IPS-18a (cell line): ENCODE measurements at regions not wholly inside any gene's neighbourhood (a gene's known extent, or its start where the extent isn't known, plus 50 kb on each side); places are given as distances from the start of the nearest gene placed in this dataset.

ENCODE experiments used
- H3K27ac ChIP-seq: one replicate; pipeline ENCODE4 v1.5.1; 2013; ENCODE audit warnings: low read length
- H3K27me3 ChIP-seq: one replicate; pipeline ENCODE4 v1.6.1; 2013; ENCODE audit warnings: mild to moderate bottlenecking, low read length; ENCODE audit not compliant: control insufficient read depth, insufficient read depth
- H3K36me3 ChIP-seq: one replicate; pipeline ENCODE4 v1.6.1; 2013; ENCODE audit warnings: low read depth, low read length; ENCODE audit not compliant: control insufficient read depth
- H3K4me1 ChIP-seq: one replicate; pipeline ENCODE4 v1.6.1; 2013; ENCODE audit warnings: low read depth, low read length; ENCODE audit not compliant: control insufficient read depth
- H3K4me3 ChIP-seq: one replicate; pipeline ENCODE4 v1.5.1; 2013; ENCODE audit warnings: low read length
- H3K9ac ChIP-seq: one replicate; pipeline ENCODE4 v1.6.1; 2013; ENCODE audit warnings: mild to moderate bottlenecking, low read length, moderate library complexity
- H3K9me3 ChIP-seq: one replicate; pipeline ENCODE4 v1.6.1; 2013; ENCODE audit warnings: low read depth, low read length; ENCODE audit not compliant: control insufficient read depth

DNA sequence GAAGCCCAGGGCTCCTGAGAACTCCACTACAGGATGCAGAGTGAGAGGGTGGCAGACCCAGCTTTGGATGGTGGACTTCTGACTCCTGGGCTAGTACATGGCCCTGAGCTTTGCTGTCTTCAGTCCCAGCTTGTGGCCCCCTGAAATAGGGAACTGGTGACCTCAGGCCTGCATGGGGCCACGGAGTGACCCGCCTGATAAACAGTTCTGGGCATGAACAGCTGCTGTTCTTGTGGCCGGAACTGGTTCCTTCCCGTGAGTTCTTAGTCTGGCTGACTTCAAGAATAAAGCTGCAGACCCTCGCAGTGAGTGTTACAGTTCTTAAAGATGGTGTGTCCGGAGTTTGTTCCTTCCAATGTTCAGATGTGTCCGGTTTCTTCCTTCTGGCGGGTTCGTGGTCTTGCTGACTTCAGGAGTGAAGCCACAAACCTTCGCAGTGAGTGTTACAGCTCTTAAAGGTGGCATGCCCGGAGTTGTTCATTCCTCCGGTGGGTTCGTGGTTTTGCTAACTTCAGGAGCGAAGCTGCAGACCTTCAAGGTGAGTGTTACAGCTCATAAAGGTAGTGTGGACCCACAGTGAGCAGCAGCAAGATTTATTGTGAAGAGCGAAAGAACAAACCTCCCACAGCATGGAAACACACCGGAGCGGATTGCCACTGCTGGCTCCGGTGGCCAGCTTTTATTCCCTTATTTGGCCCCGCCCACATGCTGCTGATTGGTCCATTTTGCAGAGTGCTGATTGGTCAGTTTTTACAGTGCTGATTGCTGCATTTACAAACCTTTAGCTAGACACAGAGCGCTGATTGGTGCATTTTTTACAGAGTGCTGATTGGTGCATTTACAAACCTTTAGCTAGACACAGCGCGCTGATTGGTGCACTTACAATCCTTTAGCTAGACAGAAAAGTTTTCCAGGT lies 268.0 kb downstream of the ZEB1 start:
- no peaks in the 10 kb centered on the region for H3K27me3 ChIP-seq
- no peak overlapping the region for H3K9ac ChIP-seq
- no peak overlapping the region for H3K27ac ChIP-seq
- no peaks in the 10 kb centered on the region for H3K9me3 ChIP-seq
- no peak overlapping the region for H3K4me3 ChIP-seq
- H3K4me1 ChIP-seq, result peaks cover 4% of the 10 kb centered on the region
- H3K36me3 ChIP-seq, result no peaks in the 10 kb centered on the region

DNA sequence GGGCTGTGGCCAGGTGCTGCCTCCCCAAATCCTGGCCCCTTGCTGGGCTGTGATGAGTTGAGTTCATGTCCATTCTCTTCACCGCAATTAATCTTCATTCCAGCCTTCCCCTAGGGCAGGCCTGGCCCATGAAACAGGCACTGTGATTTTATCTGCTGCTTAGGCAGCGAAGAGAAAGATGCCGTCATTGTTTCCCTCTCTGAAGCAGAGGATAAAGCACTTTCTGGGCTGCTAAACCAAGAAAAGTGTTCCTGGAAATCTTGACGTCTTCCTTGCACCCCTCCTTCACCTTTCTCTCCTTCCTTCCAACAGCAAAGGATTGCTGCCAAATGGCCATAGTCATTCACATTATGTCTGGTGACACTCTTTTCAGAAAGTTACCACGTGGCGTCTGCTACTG lies 265.9 kb downstream of the ZEB1 start:
- Histone ChIP-seq H3K9me3 (no peaks in the 10 kb centered on the region), H3K27me3 (no peaks in the 10 kb centered on the region), H3K4me3 (no peak overlapping the region), H3K4me1 (peaks cover 4% of the 10 kb centered on the region), H3K27ac (no peak overlapping the region), H3K9ac (no peak overlapping the region), H3K36me3 (no peaks in the 10 kb centered on the region)

DNA sequence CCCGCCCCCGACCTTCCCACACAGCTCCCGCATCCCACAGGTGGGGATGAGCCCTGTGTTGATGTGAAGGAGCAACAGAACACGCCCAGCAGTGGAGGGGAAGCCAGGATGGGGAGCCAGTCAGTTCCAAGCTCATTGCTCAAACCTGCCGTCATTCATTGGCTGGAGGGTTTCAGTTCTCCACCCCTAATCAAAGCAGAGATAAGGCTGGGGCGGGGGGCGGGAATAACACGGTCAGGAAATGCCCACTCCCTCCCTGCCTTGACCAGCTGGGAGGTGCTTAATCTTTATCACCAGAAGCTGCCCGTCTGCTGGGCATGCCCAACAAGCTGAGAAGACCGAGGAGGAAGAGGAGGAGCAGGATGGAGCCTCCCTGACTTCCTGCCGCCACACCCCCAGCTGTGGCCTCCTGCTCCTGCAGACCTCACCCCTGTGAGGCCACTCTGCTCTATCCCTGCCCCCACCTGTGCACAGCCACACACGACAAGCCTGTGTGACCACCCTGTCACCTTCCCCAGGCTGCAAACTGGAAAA lies 265.1 kb downstream of the ZEB1 start:
- H3K4me1 ChIP-seq, result peaks cover 4% of the 10 kb centered on the region
- no peak overlapping the region for H3K27ac ChIP-seq

DNA sequence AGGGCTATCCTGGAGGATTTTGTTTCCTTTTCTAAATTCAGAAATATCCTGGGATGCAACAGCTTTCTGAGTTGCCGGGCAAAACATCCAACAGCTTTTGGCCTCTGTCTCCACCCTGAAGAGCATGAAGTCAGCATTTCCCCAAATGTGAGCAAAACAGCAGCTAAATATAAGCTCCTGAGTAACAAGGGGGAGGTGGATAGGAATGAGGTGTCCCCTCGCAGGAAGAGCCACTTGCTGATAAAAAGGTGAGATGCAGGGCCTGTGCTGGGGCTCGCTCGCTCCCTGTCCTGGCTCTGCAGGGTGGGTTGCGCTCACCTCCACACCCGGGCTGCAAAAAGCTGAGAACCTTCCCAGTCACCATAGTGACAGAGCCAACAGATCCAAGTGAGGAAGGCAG lies 264.3 kb downstream of the ZEB1 start:
- Histone ChIP-seq H3K9ac (no peak overlapping the region), H3K4me1 (peaks cover 4% of the 10 kb centered on the region), H3K27ac (no peak overlapping the region), H3K9me3 (no peaks in the 10 kb centered on the region), H3K36me3 (no peaks in the 10 kb centered on the region), H3K4me3 (no peak overlapping the region), H3K27me3 (no peaks in the 10 kb centered on the region)

More for the DNA sequence above, 265.1 kb downstream of the ZEB1 start:
- Histone ChIP-seq H3K4me3 (no peak overlapping the region), H3K9me3 (no peaks in the 10 kb centered on the region), H3K36me3 (no peaks in the 10 kb centered on the region), H3K9ac (no peak overlapping the region), H3K27me3 (no peaks in the 10 kb centered on the region)

- Histone ChIP-seq H3K36me3 (no peaks in the 10 kb centered on the region), H3K9me3 (no peaks in the 10 kb centered on the region), H3K4me1 (peaks cover 4% of the 10 kb centered on the region), H3K4me3 (no peak overlapping the region), H3K27me3 (no peaks in the 10 kb centered on the region), H3K27ac (no peak overlapping the region), H3K9ac (no peak overlapping the region)
Measured at GRCh38 chr10:31582365-31583052, 263.5 kb downstream of the ZEB1 start.

- H3K4me3 ChIP-seq, result no peak overlapping the region
- no peaks in the 10 kb centered on the region for H3K27me3 ChIP-seq
- H3K36me3 ChIP-seq, result no peaks in the 10 kb centered on the region
- H3K9me3 ChIP-seq, result no peaks in the 10 kb centered on the region
- no peak overlapping the region for H3K27ac ChIP-seq
- no peak overlapping the region for H3K9ac ChIP-seq
- H3K4me1 ChIP-seq, result peaks cover 4% of the 10 kb centered on the region
Measured at GRCh38 chr10:31581741-31582323, 262.8 kb downstream of the ZEB1 start.

DNA sequence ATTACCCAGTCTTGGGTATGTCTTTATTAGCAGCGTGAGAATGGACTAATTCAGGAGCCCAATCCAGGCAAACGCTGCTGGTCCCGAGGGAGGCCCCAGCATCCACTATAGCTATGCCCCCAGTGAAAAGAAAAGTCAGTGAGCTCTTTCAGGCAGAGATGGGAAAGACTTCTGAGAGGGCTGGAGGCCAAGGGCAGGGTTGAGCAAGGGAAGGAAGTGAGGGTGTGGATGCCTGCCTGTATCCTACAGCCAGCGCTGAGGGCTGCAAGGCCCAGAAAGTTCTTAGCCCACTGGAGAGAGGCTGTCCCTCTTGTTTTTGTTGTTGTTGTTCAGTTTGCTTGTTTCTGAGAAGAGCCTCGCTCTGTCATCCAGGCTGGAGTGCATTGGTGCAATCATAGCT lies 261.6 kb downstream of the ZEB1 start:
- Histone ChIP-seq H3K9ac (no peak overlapping the region), H3K4me1 (peaks cover 4% of the 10 kb centered on the region), H3K36me3 (no peaks in the 10 kb centered on the region), H3K9me3 (no peaks in the 10 kb centered on the region), H3K27ac (no peak overlapping the region), H3K27me3 (no peaks in the 10 kb centered on the region), H3K4me3 (no peak overlapping the region)
